ENCODE measurements at regions not wholly inside any gene's neighbourhood (a gene's known extent, or its start where the extent isn't known, plus 50 kb on each side); places are given as distances from the start of the nearest gene placed in this dataset.

DNA sequence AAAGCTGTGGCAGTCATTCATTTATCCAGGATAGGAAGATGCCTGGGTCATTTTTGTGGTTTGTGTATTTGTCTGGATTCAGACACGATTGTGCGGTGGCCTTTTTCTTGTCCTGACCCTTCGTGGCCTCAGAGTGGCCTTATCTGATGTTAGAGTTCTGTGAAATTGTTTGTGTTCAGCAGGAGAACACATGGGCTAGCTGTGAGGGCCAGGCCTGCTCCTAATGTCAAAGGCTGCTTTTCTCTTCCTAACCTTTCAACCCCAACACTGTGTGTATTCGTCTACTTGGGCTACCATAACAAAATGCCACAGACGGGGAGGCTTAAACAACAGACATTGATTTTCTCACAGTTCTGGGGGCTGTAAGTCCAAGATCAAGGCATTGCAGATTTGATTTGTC lies 321.8 kb downstream of the CD83 start:
- POLR2A ChIA-PET = no interaction called here
- Mint-ChIP-seq H3K27me3 (peaks cover 3% of the 10 kb centered on the region), H3K36me3 (no peaks in the 10 kb centered on the region), H3K9me3 (no peaks in the 10 kb centered on the region), H3K4me1 (peaks cover 2% of the 10 kb centered on the region), H3K27ac (no peak overlapping the region), H3K4me3 (no peak overlapping the region)
- no peak for DNase-seq
- no peak for ATAC-seq (ENCODE audit: low read depth)

DNA sequence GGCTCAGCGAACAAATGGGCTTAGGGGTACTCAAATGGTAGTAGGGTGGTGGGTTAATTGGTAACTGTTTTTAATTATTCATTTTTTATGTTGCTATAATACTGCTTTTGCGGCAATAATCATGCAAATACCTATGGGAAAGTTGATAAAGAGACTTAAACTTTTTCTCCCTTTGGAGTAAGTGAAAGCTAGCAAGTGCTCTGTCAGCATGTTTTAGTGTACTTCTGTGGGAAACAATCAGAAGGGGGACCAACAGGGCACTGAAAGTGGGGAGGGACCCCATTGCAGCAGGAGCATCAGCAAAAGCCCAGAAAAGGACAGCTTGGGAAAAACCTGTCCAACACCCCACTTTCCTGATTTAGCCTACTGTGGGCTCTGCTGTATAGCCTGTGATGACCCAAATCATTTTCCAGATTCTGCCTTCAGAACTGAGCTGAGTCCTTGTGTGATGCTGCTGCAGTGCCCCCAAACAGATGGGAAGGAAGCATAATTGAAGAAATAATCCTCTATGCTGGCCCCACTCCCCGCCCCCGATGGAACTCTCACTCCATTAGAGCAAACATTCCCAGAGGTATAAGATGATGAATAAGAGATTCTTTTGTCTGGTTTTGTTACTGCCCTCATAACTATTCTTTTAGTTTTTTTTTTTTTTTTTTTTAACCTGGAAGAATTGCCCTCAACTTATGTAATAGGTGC lies 322.8 kb downstream of the CD83 start:
- H3K27me3 Mint-ChIP-seq = peaks cover 3% of the 10 kb centered on the region

DNA sequence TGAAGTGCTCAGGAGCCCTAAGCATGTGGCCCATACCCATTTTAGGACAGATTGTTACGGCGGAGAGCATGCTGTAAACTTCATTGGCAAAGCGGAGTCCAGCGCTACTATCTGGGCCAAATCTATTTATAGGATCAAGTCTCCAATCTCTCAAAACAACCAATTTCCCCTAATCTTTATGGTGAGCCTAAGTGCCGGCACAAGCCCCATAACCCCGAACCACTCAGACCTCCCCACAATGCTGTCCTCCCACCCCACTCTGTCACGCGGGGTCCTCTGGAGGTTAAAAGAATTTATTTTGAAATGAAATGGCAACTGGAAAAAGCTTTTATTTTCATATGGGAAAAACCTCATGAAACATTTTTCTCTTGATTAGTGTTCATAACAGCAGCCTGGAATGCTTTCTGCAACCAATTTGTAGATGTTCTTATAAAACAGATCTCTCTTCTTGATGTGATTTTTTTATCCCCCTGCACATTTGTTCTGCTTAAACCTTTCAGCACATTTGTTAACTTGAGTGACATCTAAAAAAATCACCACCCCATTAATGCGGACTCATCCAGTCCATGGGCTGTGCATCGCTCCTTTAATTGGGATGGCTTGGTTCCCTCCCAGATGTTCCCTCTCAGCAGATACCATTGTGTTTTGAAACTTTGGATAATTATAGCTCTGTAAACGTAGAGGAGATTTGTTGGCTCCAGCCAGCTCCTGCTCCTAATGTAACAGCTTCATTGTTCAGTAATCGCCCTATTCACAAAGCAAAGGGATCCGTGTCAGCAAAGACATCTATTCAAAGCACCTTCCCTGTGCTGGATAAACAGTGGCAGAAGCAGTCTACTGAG lies 323.6 kb downstream of the CD83 start:
- DNase-seq (no peak), ATAC-seq (ENCODE audit: low read depth) (no peak)
- Mint-ChIP-seq H3K9me3 (no peaks in the 10 kb centered on the region), H3K36me3 (peaks cover 2% of the 10 kb centered on the region), H3K4me1 (peaks cover 4% of the 10 kb centered on the region), H3K4me3 (no peak overlapping the region), H3K27ac (no peak overlapping the region), H3K27me3 (peaks cover 3% of the 10 kb centered on the region)
- POLR2A ChIA-PET = no interaction called here

More for the DNA sequence above, 322.8 kb downstream of the CD83 start:
- POLR2A ChIA-PET = no interaction called here
- no peaks in the 10 kb centered on the region for H3K36me3 Mint-ChIP-seq
- no peak overlapping the region for H3K4me3 Mint-ChIP-seq
- H3K4me1 Mint-ChIP-seq = peaks cover 4% of the 10 kb centered on the region
- no peak for ATAC-seq (ENCODE audit: low read depth)
- no peaks in the 10 kb centered on the region for H3K9me3 Mint-ChIP-seq
- H3K27ac Mint-ChIP-seq = no peak overlapping the region
- no peak for DNase-seq

DNA sequence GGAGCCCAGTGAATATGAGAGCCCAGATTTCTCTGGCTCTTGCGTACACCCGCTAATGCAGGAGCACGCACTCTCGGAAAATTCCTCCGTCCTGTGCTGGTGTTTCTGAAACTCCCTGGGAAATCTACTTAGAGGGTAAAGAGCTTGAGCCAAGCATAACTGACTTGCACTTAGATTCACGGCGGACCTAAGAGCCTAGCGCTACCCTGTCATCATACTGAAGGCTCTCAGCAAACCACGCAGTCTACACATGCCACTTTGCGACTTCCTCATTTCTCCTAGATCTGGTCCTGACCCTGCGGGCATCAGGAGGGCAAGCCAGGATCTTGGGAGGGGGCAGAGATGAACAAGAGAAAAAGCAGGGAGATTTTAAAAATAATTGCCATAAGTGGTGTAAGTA lies 324.7 kb downstream of the CD83 start:
- H3K4me3 Mint-ChIP-seq = no peak overlapping the region
- H3K27me3 Mint-ChIP-seq = peaks cover 3% of the 10 kb centered on the region
- POLR2A ChIA-PET = no interaction called here
- H3K36me3 Mint-ChIP-seq = peaks cover 6% of the 10 kb centered on the region
- ATAC-seq (ENCODE audit: low read depth) (no peak), DNase-seq (no peak)
- H3K4me1 Mint-ChIP-seq = peaks cover 4% of the 10 kb centered on the region
- no peaks in the 10 kb centered on the region for H3K9me3 Mint-ChIP-seq
- no peak overlapping the region for H3K27ac Mint-ChIP-seq

DNA sequence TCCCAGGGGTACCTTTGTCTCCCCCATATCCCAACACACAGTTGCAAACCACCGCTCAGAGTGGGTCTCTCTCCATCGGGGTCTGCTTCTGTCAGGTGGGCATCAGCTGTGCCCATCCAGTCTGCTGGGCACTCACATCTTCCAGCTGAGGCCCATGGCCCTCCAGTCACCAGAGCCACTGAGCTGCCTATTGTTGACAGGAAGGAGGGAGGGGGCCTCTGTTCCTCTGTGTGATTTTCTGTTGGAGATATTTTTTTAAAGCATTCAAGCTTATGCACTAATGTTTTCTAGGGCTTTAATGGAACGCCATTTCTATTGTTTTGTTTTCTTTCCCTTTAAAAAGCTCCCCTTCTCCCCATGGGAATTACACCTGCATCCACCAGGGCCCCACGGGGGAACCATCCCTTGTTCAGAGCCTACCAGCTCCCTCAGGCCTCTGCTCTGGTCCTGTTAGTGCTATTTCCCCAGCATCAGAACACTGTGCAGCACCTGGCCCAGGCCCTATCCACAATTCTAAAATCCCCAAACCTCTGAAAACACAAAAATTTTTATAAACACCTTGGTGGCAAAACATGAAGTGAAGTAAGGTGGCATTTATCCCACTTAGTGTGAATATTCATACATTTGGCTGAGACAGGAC lies 326.2 kb downstream of the CD83 start:
- peaks cover 7% of the 10 kb centered on the region for H3K9me3 Mint-ChIP-seq
- POLR2A ChIA-PET = no interaction called here
- peaks cover 12% of the 10 kb centered on the region for H3K4me1 Mint-ChIP-seq
- H3K27ac Mint-ChIP-seq = no peak overlapping the region
- peaks cover 3% of the 10 kb centered on the region for H3K27me3 Mint-ChIP-seq
- no peak overlapping the region for H3K4me3 Mint-ChIP-seq
- no peak for DNase-seq
- H3K36me3 Mint-ChIP-seq = peaks cover 16% of the 10 kb centered on the region
- ATAC-seq (ENCODE audit: low read depth) = no peak

DNA sequence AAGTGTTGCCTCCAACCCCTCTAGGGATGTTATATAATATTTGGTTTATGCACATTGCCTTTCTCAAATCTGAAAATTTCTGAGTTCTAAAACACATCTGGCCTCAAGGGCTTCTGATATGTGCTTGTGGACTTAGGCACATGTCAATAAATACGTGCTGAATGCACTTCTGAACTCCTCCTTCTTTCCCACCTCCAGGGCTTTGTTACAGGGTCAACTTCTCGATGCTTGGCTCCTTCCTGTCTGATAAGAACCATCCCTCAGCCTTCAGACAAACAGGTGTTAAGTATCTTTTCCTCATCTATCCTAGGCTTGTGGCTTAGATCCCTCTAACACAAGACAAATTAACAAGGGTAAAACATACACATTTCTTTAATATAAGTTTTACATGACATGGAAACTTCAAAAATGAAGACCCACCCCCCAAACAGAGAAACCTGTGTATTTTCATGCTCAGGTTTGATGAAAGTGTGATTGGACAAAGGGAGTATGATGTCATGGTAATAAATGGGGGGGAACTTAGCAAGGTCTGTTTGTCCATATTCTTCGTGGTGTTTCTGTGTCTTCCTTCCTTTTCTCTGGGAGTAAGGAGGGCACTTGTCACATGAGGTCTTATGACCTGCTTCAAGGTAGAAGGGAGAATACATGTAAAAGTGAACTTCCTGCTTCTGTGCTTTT lies 326.9 kb downstream of the CD83 start:
- no peak overlapping the region for H3K27ac Mint-ChIP-seq
- H3K4me3 Mint-ChIP-seq = no peak overlapping the region
- POLR2A ChIA-PET = no interaction called here
- H3K36me3 Mint-ChIP-seq = peaks cover 16% of the 10 kb centered on the region
- DNase-seq (no peak), ATAC-seq (ENCODE audit: low read depth) (no peak)
- H3K4me1 Mint-ChIP-seq = peaks cover 17% of the 10 kb centered on the region
- H3K9me3 Mint-ChIP-seq = peaks cover 8% of the 10 kb centered on the region
- H3K27me3 Mint-ChIP-seq = peaks cover 3% of the 10 kb centered on the region

DNA sequence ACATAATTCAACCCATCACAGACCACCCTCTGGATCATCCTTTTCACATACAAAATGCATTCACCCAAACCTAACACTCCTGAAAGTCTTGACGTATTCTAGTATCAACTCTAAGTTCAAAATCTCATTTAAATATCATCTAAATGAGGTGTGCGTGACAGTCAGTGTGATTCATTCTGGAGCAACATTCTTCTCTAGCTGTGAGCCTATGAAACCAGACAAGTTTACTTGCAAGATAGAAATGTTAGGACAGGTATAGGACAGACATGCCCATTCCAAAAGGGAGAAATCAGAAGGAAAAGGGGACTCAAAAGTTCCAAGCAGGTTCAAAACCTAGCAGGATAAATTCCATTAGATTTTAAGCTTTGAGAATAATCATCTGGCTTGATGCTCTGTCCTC lies 329.7 kb downstream of the CD83 start:
- no peaks in the 10 kb centered on the region for H3K27me3 Mint-ChIP-seq
- H3K4me3 Mint-ChIP-seq = no peak overlapping the region
- peaks cover 8% of the 10 kb centered on the region for H3K9me3 Mint-ChIP-seq
- H3K27ac Mint-ChIP-seq = no peak overlapping the region
- no peak for DNase-seq
- ATAC-seq (ENCODE audit: low read depth) = no peak
- POLR2A ChIA-PET = no interaction called here
- peaks cover 17% of the 10 kb centered on the region for H3K36me3 Mint-ChIP-seq
- peaks cover 42% of the 10 kb centered on the region for H3K4me1 Mint-ChIP-seq

DNA sequence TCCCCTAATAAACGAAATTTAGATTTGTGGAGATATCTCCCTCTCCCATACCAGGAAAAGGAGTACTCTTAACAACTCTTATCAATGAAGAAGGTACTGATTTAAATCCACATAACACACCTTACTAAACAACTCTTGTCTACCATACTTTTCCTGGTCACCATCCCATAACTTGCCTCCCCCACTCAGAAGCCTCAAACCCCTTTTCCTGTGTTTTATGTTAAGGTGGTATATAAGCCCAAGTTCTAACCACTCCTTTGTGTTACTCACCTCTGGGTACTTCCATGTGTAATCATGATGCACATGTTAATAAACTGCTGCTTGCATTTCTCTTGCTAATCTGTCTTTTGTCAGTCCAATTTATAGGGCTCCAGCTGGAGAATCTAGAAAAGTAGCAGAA lies 330.7 kb downstream of the CD83 start:
- no peak for DNase-seq
- POLR2A ChIA-PET = interaction anchor here (1.5 kb wide), 1 partner anchor 171 kb away, joined by 7 read pairs; no protein-coding TSS in a partner anchor
- peaks cover 8% of the 10 kb centered on the region for H3K9me3 Mint-ChIP-seq
- H3K27ac Mint-ChIP-seq = no peak overlapping the region
- H3K4me1 Mint-ChIP-seq = peaks cover 50% of the 10 kb centered on the region
- no peaks in the 10 kb centered on the region for H3K27me3 Mint-ChIP-seq
- peaks cover 17% of the 10 kb centered on the region for H3K36me3 Mint-ChIP-seq
- H3K4me3 Mint-ChIP-seq = no peak overlapping the region
- no peak for ATAC-seq (ENCODE audit: low read depth)

DNA sequence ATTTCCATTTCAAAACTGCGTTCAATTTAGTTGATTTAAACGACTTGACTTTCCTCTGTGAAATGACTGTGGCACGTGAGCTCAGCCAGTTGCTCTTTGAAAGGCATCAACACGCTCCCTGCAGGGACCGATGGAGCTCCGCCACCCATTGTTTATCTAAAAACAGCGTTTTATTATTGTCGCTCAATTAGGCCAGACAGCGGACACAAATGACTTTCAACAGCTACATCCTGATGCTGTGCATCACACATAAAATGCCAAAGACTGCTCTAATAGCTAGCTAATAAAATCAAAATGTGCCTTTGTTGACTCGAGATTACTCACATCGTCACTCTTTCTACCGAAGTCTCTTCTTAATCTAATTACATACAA lies 332.5 kb downstream of the CD83 start:
- Mint-ChIP-seq H3K4me1 (peaks cover 62% of the 10 kb centered on the region), H3K4me3 (no peak overlapping the region), H3K27ac (peak overlapping the region; percentile 86), H3K27me3 (no peaks in the 10 kb centered on the region), H3K9me3 (peaks cover 8% of the 10 kb centered on the region), H3K36me3 (peaks cover 17% of the 10 kb centered on the region)
- no peak for ATAC-seq (ENCODE audit: low read depth)
- DNase-seq = no peak
- POLR2A ChIA-PET = no interaction called here

DNA sequence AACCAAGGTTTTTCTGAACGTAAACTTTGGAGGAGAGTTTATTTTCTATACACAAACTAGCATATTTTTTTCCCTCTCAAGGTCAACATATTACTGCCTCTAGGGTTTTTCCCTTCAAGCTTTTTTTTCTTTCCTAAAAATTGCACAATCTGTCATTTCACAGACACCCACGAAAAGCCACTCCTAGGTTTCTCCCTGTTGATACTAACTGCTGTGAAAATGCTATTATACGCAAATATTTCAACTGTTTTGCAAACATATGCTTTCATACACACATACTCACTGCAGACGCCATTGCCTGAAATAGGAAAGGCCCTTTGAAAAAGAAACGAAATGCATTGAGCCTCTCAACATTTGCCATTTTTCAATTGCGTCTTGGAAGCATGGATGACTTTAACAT lies 333.0 kb downstream of the CD83 start:
- Mint-ChIP-seq H3K4me3 (no peak overlapping the region), H3K27ac (no peak overlapping the region), H3K4me1 (peaks cover 66% of the 10 kb centered on the region), H3K36me3 (peaks cover 17% of the 10 kb centered on the region), H3K27me3 (no peaks in the 10 kb centered on the region), H3K9me3 (peaks cover 8% of the 10 kb centered on the region)
- ATAC-seq (ENCODE audit: low read depth) (no peak), DNase-seq (no peak)
- POLR2A ChIA-PET = no interaction called here

DNA sequence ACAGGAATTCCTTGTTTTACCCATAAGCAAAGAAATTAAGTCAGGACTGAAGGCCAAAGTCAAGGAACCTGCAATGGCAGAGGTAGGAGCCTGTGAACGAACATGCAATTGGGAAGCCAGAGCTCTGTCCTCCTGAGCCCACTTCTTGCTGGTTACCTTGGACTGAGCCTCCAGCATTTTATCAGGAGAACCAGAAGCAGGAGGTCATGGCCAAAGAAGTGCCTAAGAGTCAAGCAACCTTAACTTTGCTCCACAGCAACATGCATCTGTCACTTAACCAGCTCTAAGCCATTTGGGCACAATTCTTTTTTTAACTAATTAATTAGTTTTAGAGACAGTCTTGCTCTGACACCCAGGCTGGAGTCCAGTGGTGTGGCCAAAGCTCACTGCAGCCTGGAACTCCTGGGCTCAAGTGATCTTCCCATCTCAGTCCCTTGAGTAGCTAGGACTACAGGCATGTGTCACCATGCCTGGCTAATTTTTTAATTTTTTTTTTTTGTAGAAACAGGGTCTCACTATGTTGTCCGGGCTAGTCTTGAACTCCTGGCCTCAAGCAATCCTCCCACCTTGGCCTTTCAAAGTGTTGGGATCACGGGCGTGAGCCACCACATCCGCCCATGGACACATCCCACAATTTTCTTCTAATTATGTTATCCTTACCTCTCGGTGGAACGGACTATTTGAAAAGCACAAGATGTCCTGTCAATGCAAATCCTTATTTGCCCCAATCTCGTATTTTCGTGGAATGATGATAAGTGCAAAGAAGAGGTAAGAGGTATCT lies 334.2 kb downstream of the CD83 start:
- DNase-seq (no peak), ATAC-seq (ENCODE audit: low read depth) (no peak)
- Mint-ChIP-seq H3K4me3 (no peak overlapping the region), H3K9me3 (peaks cover 8% of the 10 kb centered on the region), H3K27ac (no peak overlapping the region), H3K27me3 (no peaks in the 10 kb centered on the region), H3K36me3 (peaks cover 14% of the 10 kb centered on the region), H3K4me1 (peaks cover 67% of the 10 kb centered on the region)
- POLR2A ChIA-PET = interaction anchor here (0.7 to 1.2 kb wide), 4 partner anchors 162 to 1852 kb away, joined by 3 read pairs; no protein-coding TSS in a partner anchor

DNA sequence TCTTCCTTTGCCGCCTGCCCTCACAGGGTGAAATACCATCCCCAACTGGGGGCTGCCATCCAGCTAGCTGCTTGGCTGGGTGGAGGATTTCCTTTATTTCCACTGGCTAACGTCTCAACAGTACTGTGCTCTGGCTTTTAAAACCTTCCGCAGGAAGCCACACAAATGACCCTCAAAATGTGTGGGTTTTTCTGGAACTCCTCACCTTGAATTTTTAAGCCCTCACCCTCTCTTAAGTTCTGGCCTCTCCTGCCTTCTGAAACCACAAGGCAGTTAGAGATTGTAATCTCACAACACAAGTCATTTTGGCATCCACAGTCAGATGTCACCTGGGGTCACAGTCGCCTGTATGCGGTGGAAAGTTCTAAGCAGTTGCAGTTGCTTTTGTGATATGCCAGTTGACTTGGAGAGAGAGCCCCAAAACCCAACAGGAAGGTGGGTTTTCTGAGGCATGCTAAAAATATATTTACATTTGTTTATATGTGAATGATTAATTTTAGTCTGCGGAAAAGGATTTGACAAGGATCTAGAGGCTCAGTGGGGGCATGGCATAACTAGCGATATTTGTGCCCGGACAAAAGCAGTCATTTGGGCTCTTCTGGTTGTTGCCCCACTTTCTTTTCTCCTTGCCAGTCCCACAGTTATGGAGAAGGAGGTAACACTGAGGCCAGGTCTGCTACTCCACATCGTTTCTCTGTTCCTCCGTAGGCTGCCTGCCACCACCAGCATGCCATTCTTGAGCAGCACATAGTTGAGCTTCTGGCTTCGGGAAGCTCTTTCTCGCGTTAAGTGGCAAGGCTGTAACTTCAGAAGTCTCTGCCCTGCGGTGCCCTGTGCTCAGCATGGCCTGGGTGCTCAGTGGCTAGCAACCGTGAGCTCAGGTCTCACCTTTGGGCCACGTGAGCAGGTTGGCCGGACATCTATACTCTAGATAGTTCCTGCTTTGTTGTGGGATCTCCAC lies 335.3 kb downstream of the CD83 start:
- Mint-ChIP-seq H3K9me3 (peaks cover 5% of the 10 kb centered on the region), H3K4me1 (peaks cover 66% of the 10 kb centered on the region), H3K36me3 (peaks cover 8% of the 10 kb centered on the region), H3K27me3 (no peaks in the 10 kb centered on the region), H3K4me3 (peak overlapping the region; percentile 36), H3K27ac (peak overlapping the region; percentile 81)
- DNase-seq (peak; percentile 55), ATAC-seq (ENCODE audit: low read depth) (peak; percentile 72)
- POLR2A ChIA-PET = interaction anchor here (0.7 to 1.4 kb wide), 5 partner anchors 163 to 1851 kb away, joined by 3 read pairs; no protein-coding TSS in a partner anchor

All from activated naive CD8-positive, alpha-beta T cell treated with anti-CD3 and anti-CD28 coated beads, Interleukin-2, amount 10 ng/mL, durations not matched to agents 7 days and 5 days (primary cell).